ENCODE measurements at regions not wholly inside any gene's neighbourhood (a gene's known extent, or its start where the extent isn't known, plus 50 kb on each side); places are given as distances from the start of the nearest gene placed in this dataset.
A peak's percentile ranks its signal among the peaks of the same experiment; 100 is the strongest.

DNA sequence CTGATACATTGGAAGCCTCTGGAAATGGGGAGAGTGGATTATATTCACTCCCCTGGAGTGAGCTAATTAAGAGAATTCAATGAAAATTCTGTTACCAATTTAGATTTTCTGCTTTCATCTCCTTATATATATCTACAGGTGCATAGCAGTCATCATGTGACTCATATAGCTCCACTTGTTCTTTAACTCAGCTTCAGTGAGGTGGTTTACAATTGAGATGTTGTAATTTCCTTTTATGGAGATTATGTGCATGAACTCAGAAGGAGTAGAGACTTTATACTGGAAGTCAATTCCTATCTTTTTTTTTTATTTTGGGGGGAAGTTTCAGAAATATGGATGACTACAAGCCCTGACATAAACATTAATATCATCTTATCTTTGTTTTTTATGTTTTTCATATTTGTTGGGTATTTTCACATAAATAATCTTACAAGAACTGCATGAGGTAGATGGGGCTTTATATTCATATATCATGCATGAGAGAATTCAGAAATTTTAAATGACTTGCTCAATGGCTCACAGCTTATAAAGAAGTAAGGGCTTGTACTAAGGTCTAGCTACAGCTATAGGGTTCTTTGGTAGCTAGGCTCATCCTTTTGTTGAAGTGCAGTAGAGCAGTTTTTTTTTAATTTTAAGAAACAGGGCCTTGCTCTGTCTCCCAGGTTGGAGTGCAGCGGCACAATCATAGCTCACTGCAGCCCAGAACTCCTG lies 92.3 kb upstream of the SCAF11 start:
- Histone ChIP-seq H3K9me3 (ENCODE audit: control insufficient read depth, insufficient read depth, low read length) (peaks cover 13% of the 10 kb centered on the region), H3K27me3 (ENCODE audit: control insufficient read depth, insufficient read depth, low read length) (no peaks in the 10 kb centered on the region), H3K4me3 (ENCODE audit: low read length) (no peak overlapping the region), H3K36me3 (ENCODE audit: control insufficient read depth, insufficient read depth, low read length) (no peaks in the 10 kb centered on the region), H3K27ac (ENCODE audit: low read length) (no peak overlapping the region), H3K4me1 (ENCODE audit: control insufficient read depth, insufficient read depth, low read length) (no peaks in the 10 kb centered on the region)
- 100% methylated on average over 1 of the region's 1 CpG for WGBS (ENCODE audit: insufficient coverage)
- ATAC-seq (no peak), DNase-seq (no peak)
- Mint-ChIP-seq H3K4me1 (no peaks in the 10 kb centered on the region), H3K9me3 (peaks cover 8 to 10% of the 10 kb centered on the region in 2 donors), H3K4me3 (no peak overlapping the region), H3K27ac (no peak overlapping the region), H3K27me3 (ENCODE audit: low read depth in 2 of 2) (peaks cover 3 to 33% of the 10 kb centered on the region in 2 donors), H3K36me3 (peaks cover 14% of the 10 kb centered on the region)
- intact Hi-C loops (cut with micrococcal nuclease), result no loop called here
- TF ChIP-seq, protein P1, sequence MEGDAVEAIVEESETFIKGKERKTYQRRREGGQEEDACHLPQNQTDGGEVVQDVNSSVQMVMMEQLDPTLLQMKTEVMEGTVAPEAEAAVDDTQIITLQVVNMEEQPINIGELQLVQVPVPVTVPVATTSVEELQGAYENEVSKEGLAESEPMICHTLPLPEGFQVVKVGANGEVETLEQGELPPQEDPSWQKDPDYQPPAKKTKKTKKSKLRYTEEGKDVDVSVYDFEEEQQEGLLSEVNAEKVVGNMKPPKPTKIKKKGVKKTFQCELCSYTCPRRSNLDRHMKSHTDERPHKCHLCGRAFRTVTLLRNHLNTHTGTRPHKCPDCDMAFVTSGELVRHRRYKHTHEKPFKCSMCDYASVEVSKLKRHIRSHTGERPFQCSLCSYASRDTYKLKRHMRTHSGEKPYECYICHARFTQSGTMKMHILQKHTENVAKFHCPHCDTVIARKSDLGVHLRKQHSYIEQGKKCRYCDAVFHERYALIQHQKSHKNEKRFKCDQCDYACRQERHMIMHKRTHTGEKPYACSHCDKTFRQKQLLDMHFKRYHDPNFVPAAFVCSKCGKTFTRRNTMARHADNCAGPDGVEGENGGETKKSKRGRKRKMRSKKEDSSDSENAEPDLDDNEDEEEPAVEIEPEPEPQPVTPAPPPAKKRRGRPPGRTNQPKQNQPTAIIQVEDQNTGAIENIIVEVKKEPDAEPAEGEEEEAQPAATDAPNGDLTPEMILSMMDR (IDR thresholded peaks at IDR 0.05), result no peak

DNA sequence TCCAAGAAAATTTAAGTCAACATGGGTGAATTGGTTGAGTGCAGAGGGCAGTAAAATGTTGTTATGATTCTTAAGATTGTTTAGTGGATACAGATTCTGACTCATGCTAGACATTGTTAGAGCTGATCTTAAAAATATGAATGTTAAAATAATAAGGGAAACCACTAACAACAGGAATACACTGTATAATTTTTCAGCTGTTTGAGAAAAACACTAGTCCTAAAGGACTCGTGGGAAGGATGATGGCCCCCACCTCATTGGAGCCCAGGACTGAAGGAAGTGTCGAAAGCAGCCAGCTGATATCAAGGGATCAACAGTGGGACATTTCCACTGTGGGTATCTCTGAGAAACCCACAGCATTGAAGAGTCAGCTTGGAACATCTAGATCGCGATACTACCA lies 82.9 kb upstream of the SCAF11 start:
- Mint-ChIP-seq H3K4me3 (no peak overlapping the region), H3K9me3 (peaks cover 2 to 4% of the 10 kb centered on the region in 2 donors), H3K27me3 (ENCODE audit: low read depth in 2 of 2) (peaks cover 16 to 31% of the 10 kb centered on the region in 2 donors), H3K27ac (no peak overlapping the region), H3K36me3 (peaks cover 11% of the 10 kb centered on the region), H3K4me1 (peaks cover 8% of the 10 kb centered on the region in 2 donors)
- Histone ChIP-seq H3K4me3 (ENCODE audit: low read length) (no peak overlapping the region), H3K36me3 (ENCODE audit: control insufficient read depth, insufficient read depth, low read length) (no peaks in the 10 kb centered on the region), H3K27me3 (ENCODE audit: control insufficient read depth, insufficient read depth, low read length) (no peaks in the 10 kb centered on the region), H3K27ac (ENCODE audit: low read length) (no peak overlapping the region), H3K4me1 (ENCODE audit: control insufficient read depth, insufficient read depth, low read length) (no peaks in the 10 kb centered on the region), H3K9me3 (ENCODE audit: control insufficient read depth, insufficient read depth, low read length) (peaks cover 9% of the 10 kb centered on the region)
- TF ChIP-seq, protein P1 (IDR thresholded peaks at IDR 0.05), result no peak
- no peak for ATAC-seq
- intact Hi-C loops (cut with micrococcal nuclease), result loop anchor here (5.0 kb wide), 1 partner anchor 949 kb away; no protein-coding TSS in a partner anchor
- no peak for DNase-seq
- WGBS (ENCODE audit: insufficient coverage), result 94% methylated on average over 4 of the region's 4 CpGs

DNA sequence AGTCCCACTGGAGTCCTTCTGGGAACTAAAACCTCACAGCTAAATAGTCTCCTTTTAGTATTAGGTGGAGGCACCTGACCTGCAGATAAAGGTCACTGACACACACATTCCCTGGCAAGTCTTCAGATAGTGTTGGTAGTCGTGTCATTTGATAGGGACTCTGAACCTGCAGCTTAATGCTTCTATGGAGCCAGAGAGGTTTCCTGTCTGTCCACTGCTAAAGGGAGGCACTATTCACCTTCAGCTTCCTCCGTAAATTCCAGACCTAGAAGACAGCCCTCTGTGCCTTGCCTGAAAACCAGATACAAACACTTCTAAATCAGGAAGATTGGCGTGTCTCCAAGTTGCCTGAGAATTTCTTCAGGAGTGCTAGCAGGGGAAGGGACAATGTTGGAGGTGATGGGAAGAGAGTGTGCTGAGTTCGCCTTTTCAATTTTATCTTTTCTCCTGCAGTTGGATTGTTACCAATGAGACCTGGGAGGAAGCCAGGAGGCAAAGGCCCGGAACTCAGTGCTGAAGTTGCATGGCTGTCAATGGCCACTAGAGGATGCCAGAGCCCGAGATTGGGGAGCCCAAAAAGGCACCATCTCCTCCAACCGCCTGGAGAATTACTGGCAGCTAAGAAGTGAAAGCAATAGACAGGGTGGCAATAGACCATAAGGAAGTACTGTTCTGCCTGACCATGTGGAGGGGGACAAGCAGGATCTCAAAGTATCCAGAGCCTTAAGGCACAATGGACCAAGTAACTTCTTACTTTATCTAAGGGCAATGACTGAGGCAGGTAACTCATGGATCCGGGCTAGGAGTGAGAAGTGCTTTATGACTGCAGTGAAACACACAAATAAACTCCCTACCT lies 81.6 kb upstream of the SCAF11 start:
- ATAC-seq (peak; percentile 82 to 96 (median 92)), DNase-seq (peak; percentile 25 to 78)
- Mint-ChIP-seq H3K9me3 (no peaks in the 10 kb centered on the region), H3K27ac (no peak overlapping the region), H3K36me3 (no peaks in the 10 kb centered on the region), H3K27me3 (ENCODE audit: low read depth in 2 of 2) (peaks cover 19 to 31% of the 10 kb centered on the region in 2 donors), H3K4me3 (no peak overlapping the region), H3K4me1 (peaks cover 8% of the 10 kb centered on the region in 2 donors)
- H3K27ac ChIP-seq (ENCODE audit: low read length), result no peak overlapping the region
- no peaks in the 10 kb centered on the region for H3K4me1 ChIP-seq (ENCODE audit: control insufficient read depth, insufficient read depth, low read length)
- TF ChIP-seq, protein P1 (IDR thresholded peaks at IDR 0.05), result peak; percentile 80
- no peaks in the 10 kb centered on the region for H3K27me3 ChIP-seq (ENCODE audit: control insufficient read depth, insufficient read depth, low read length)
- WGBS (ENCODE audit: insufficient coverage), result 65% methylated on average over 8 of the region's 8 CpGs
- intact Hi-C loops (cut with micrococcal nuclease), result loop anchor here (5.0 kb wide), 1 partner anchor 950 kb away; no protein-coding TSS in a partner anchor
- no peaks in the 10 kb centered on the region for H3K36me3 ChIP-seq (ENCODE audit: control insufficient read depth, insufficient read depth, low read length)
- H3K4me3 ChIP-seq (ENCODE audit: low read length), result no peak overlapping the region
- H3K9me3 ChIP-seq (ENCODE audit: control insufficient read depth, insufficient read depth, low read length), result no peaks in the 10 kb centered on the region
